HEK293T (cell line): ENCODE measurements at regions not wholly inside any gene's neighbourhood (a gene's known extent, or its start where the extent isn't known, plus 50 kb on each side); places are given as distances from the start of the nearest gene placed in this dataset.

Source experiments
- ARNT ChIP-seq: fragments of 450-650 bp; IDR thresholded peaks from 2 replicates; pipeline ENCODE4 v1.6.1; 2017; ENCODE audit warnings: mild to moderate bottlenecking
- ELF4 ChIP-seq: fragments of 450-650 bp; IDR thresholded peaks from 2 replicates; pipeline ENCODE4 v1.6.1; 2017; ENCODE audit warnings: antibody characterized with exemption
- FOXA1 ChIP-seq: fragments of 450-650 bp; IDR thresholded peaks from 2 replicates; pipeline ENCODE4 v1.6.1; 2016; ENCODE audit warnings: mild to moderate bottlenecking
- FOXM1 ChIP-seq: fragments of 450-650 bp; IDR thresholded peaks from 2 replicates; pipeline ENCODE4 v1.6.1; 2017; ENCODE audit warnings: mild to moderate bottlenecking, borderline replicate concordance
- HDGF ChIP-seq: fragments of 450-650 bp; IDR thresholded peaks from 2 replicates; pipeline ENCODE4 v1.6.1; 2017; ENCODE audit warnings: antibody characterized with exemption, borderline replicate concordance
- L3MBTL2 ChIP-seq: fragments of 450-650 bp; conservative IDR thresholded peaks from 2 replicates; pipeline ENCODE4 v1.6.1; 2016; ENCODE audit warnings: mild to moderate bottlenecking
- LEF1 ChIP-seq: fragments of 450-650 bp; IDR thresholded peaks from 2 replicates; pipeline ENCODE4 v1.6.1; 2017; ENCODE audit warnings: mild to moderate bottlenecking, borderline replicate concordance
- NFRKB ChIP-seq: fragments of 450-650 bp; IDR thresholded peaks from 2 replicates; pipeline ENCODE4 v1.6.1; 2016; ENCODE audit warnings: mild to moderate bottlenecking, moderate library complexity
- SP1 ChIP-seq: fragments of 450-650 bp; IDR thresholded peaks from 2 replicates; pipeline ENCODE4 v1.6.1; 2017
- SUZ12 ChIP-seq: fragments of 450-650 bp; IDR thresholded peaks from 2 replicates; pipeline ENCODE4 v1.6.1; 2016; ENCODE audit warnings: mild to moderate bottlenecking
- TARDBP ChIP-seq: fragments of 450-650 bp; IDR thresholded peaks from 2 replicates; pipeline ENCODE4 v1.6.1; 2016
- ZNF384 ChIP-seq: fragments of 450-650 bp; IDR thresholded peaks from 2 replicates; pipeline ENCODE4 v1.6.1; 2016
- TF ChIP-seq, protein P1 (sequence below): fragments of 450-650 bp; IDR thresholded peaks from 2 replicates; pipeline ENCODE4 v1.6.1; 2016

GRCh38 chr2:65722028-65722778 lies 289.8 kb upstream of the SPRED2 start:
- TF ChIP-seq TARDBP (no peak), FOXA1 (no peak), ZNF384 (no peak), L3MBTL2 (no peak), ELF4 (no peak), SUZ12 (no peak), SP1 (no peak), FOXM1 (no peak), LEF1 (no peak), HDGF (no peak), ARNT (no peak), NFRKB (no peak)
- TF ChIP-seq, protein P1, sequence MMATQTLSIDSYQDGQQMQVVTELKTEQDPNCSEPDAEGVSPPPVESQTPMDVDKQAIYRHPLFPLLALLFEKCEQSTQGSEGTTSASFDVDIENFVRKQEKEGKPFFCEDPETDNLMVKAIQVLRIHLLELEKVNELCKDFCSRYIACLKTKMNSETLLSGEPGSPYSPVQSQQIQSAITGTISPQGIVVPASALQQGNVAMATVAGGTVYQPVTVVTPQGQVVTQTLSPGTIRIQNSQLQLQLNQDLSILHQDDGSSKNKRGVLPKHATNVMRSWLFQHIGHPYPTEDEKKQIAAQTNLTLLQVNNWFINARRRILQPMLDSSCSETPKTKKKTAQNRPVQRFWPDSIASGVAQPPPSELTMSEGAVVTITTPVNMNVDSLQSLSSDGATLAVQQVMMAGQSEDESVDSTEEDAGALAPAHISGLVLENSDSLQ: no peak
